ENCODE measurements at regions not wholly inside any gene's neighbourhood (a gene's known extent, or its start where the extent isn't known, plus 50 kb on each side); places are given as distances from the start of the nearest gene placed in this dataset.

GRCh38 chr5:121421646-121422045 lies 430.0 kb upstream of the FTMT start:
- Mint-ChIP-seq H3K27ac (no peak overlapping the region), H3K4me3 (no peak overlapping the region), H3K4me1 (ENCODE audit: unreplicated experiment) (no peaks in the 10 kb centered on the region), H3K36me3 (no peaks in the 10 kb centered on the region), H3K9me3 (no peaks in the 10 kb centered on the region), H3K27me3 (no peaks in the 10 kb centered on the region)
- no peak for TF ChIP-seq CTCF (conservative IDR thresholded peaks at IDR 0.05)
- DNase-seq (ENCODE audit: extremely low spot score, unreplicated experiment): no peak

GRCh38 chr5:121424976-121425375 lies 426.7 kb upstream of the FTMT start:
- H3K4me3 Mint-ChIP-seq: no peak overlapping the region
- no peaks in the 10 kb centered on the region for H3K4me1 Mint-ChIP-seq (ENCODE audit: unreplicated experiment)

GRCh38 chr5:121426153-121426552 lies 425.5 kb upstream of the FTMT start:
- Mint-ChIP-seq H3K9me3 (no peaks in the 10 kb centered on the region), H3K4me3 (no peak overlapping the region), H3K27me3 (no peaks in the 10 kb centered on the region), H3K27ac (no peak overlapping the region), H3K36me3 (no peaks in the 10 kb centered on the region), H3K4me1 (ENCODE audit: unreplicated experiment) (no peaks in the 10 kb centered on the region)
- TF ChIP-seq CTCF (conservative IDR thresholded peaks at IDR 0.05): no peak
- DNase-seq (ENCODE audit: extremely low spot score, unreplicated experiment): no peak

More at GRCh38 chr5:121424976-121425375, 426.7 kb upstream of the FTMT start:
- TF ChIP-seq CTCF (conservative IDR thresholded peaks at IDR 0.05): no peak
- Mint-ChIP-seq H3K27me3 (no peaks in the 10 kb centered on the region), H3K27ac (no peak overlapping the region), H3K9me3 (no peaks in the 10 kb centered on the region), H3K36me3 (no peaks in the 10 kb centered on the region)
- no peak for DNase-seq (ENCODE audit: extremely low spot score, unreplicated experiment)

GRCh38 chr5:121429761-121430160 lies 421.9 kb upstream of the FTMT start:
- Mint-ChIP-seq H3K27me3 (no peaks in the 10 kb centered on the region), H3K27ac (no peak overlapping the region), H3K4me1 (ENCODE audit: unreplicated experiment) (no peaks in the 10 kb centered on the region), H3K9me3 (no peaks in the 10 kb centered on the region), H3K4me3 (no peak overlapping the region), H3K36me3 (no peaks in the 10 kb centered on the region)
- no peak for TF ChIP-seq CTCF (conservative IDR thresholded peaks at IDR 0.05)
- no peak for DNase-seq (ENCODE audit: extremely low spot score, unreplicated experiment)

- H3K9me3 Mint-ChIP-seq: no peaks in the 10 kb centered on the region
- DNase-seq (ENCODE audit: extremely low spot score, unreplicated experiment): no peak
- H3K27me3 Mint-ChIP-seq: no peaks in the 10 kb centered on the region
- no peaks in the 10 kb centered on the region for H3K4me1 Mint-ChIP-seq (ENCODE audit: unreplicated experiment)
- no peak overlapping the region for H3K27ac Mint-ChIP-seq
- H3K36me3 Mint-ChIP-seq: no peaks in the 10 kb centered on the region
- H3K4me3 Mint-ChIP-seq: no peak overlapping the region
- TF ChIP-seq CTCF (conservative IDR thresholded peaks at IDR 0.05): no peak
Observed at GRCh38 chr5:121430538-121430937, 421.1 kb upstream of the FTMT start.

GRCh38 chr5:121445511-121445910 lies 406.2 kb upstream of the FTMT start:
- H3K4me3 Mint-ChIP-seq: no peak overlapping the region
- H3K36me3 Mint-ChIP-seq: no peaks in the 10 kb centered on the region
- no peak for TF ChIP-seq CTCF (conservative IDR thresholded peaks at IDR 0.05)
- H3K4me1 Mint-ChIP-seq (ENCODE audit: unreplicated experiment): no peaks in the 10 kb centered on the region
- H3K9me3 Mint-ChIP-seq: peaks cover 5% of the 10 kb centered on the region
- H3K27ac Mint-ChIP-seq: no peak overlapping the region
- H3K27me3 Mint-ChIP-seq: no peaks in the 10 kb centered on the region
- no peak for DNase-seq (ENCODE audit: extremely low spot score, unreplicated experiment)
